Uterus (tissue), 3 donors: ENCODE measurements at regions not wholly inside any gene's neighbourhood (a gene's known extent, or its start where the extent isn't known, plus 50 kb on each side); places are given as distances from the start of the nearest gene placed in this dataset.

ENCODE experiments used
- DNase-seq, 2 donors: peaks; one replicate each; pipeline ENCODE4 v3.0.0-alpha.2; 2019 to 2020
- H3K27ac ChIP-seq, 2 donors: fragments of 200-600 bp; sonication (generic); 1 replicate in 1 of 2; 2 replicates in 1 of 2; pipeline ENCODE4 v1.5.1; 2016 to 2018
- H3K27me3 ChIP-seq, 2 donors: fragments of 200-600 bp; sonication (generic); one replicate each; pipeline ENCODE4 v1.5.1; 2018 to 2019; ENCODE audit warnings: control low read depth in 1 of 2
- H3K36me3 ChIP-seq, 2 donors: fragments of 200-600 bp; sonication (generic); one replicate each; pipeline ENCODE4 v1.5.1; 2019; ENCODE audit warnings: control low read depth in 1 of 2
- H3K4me1 ChIP-seq, 2 donors: fragments of 200-600 bp; sonication (generic); one replicate each; pipeline ENCODE4 v1.5.1; 2018 to 2019; ENCODE audit warnings: control low read depth in 1 of 2
- H3K4me3 ChIP-seq, 2 donors: fragments of 200-600 bp; sonication (generic); 1 replicate in 1 of 2; 2 replicates in 1 of 2; pipeline ENCODE4 v1.5.1; 2018 to 2019; ENCODE audit warnings: mild to moderate bottlenecking in 1 of 2
- H3K9me3 ChIP-seq, 2 donors: fragments of 200-600 bp; sonication (generic); one replicate each; pipeline ENCODE4 v1.5.1; 2019; ENCODE audit warnings: control low read depth in 1 of 2
- CTCF ChIP-seq, 4 experiments: fragments of 200-600 bp in 2 of 4; fragments of 450-650 bp in 2 of 4; sonication (generic) in 2 of 4; IDR thresholded peaks; one replicate each; pipeline ENCODE4 v1.5.1; 2016 to 2019; ENCODE audit warnings: antibody characterized with exemption in 4 of 4, mild to moderate bottlenecking in 2 of 4, moderate library complexity in 1 of 4
- POLR2A ChIP-seq, 2 donors: fragments of 450-650 bp; IDR thresholded peaks; one replicate each; pipeline ENCODE4 v1.6.1; 2016; ENCODE audit warnings: antibody characterized with exemption in 2 of 2, mild to moderate bottlenecking in 1 of 2, moderate library complexity in 1 of 2
- intact Hi-C: fragments of 100-400 bp; cut with DNase I; formaldehyde crosslinking; loops from one replicate; pipeline ENCODE4 v1.15.1; 2023; ENCODE audit warnings: low total_unique reads
- donor health status: DM: yes; HTN: yes; CAD: no.

GRCh38 chr4:132530861-132531260 lies 618.2 kb upstream of the PCDH10 start:
- H3K27me3 ChIP-seq = no peaks in the 10 kb centered on the region
- H3K4me1 ChIP-seq = no peaks in the 10 kb centered on the region
- no peaks in the 10 kb centered on the region for H3K36me3 ChIP-seq
- no peaks in the 10 kb centered on the region for H3K9me3 ChIP-seq
- no peak for TF ChIP-seq POLR2A (IDR thresholded peaks at IDR 0.05)
- TF ChIP-seq CTCF (IDR thresholded peaks at IDR 0.05) = no peak
- DNase-seq = no peak
- no peak overlapping the region for H3K4me3 ChIP-seq
- intact Hi-C loops = no loop called here
- no peak overlapping the region for H3K27ac ChIP-seq

- Histone ChIP-seq H3K27ac (no peak overlapping the region), H3K27me3 (no peaks in the 10 kb centered on the region), H3K4me1 (no peaks in the 10 kb centered on the region), H3K4me3 (no peak overlapping the region), H3K36me3 (no peaks in the 10 kb centered on the region), H3K9me3 (no peaks in the 10 kb centered on the region)
- no peak for DNase-seq
- no peak for TF ChIP-seq POLR2A (IDR thresholded peaks at IDR 0.05)
- TF ChIP-seq CTCF (IDR thresholded peaks at IDR 0.05) = no peak
- intact Hi-C loops = no loop called here
These were observed 608.8 kb upstream of the PCDH10 start for GRCh38 chr4:132540268-132540667.

- intact Hi-C loops = no loop called here
- Histone ChIP-seq H3K27ac (no peak overlapping the region), H3K4me1 (no peaks in the 10 kb centered on the region), H3K27me3 (no peaks in the 10 kb centered on the region), H3K4me3 (no peak overlapping the region), H3K9me3 (no peaks in the 10 kb centered on the region), H3K36me3 (no peaks in the 10 kb centered on the region)
- no peak for DNase-seq
- TF ChIP-seq POLR2A (IDR thresholded peaks at IDR 0.05) = no peak
- TF ChIP-seq CTCF (IDR thresholded peaks at IDR 0.05) = no peak
These were observed 608.3 kb upstream of the PCDH10 start for GRCh38 chr4:132540797-132541196.

GRCh38 chr4:132542228-132542627 lies 606.9 kb upstream of the PCDH10 start:
- no peaks in the 10 kb centered on the region for H3K4me1 ChIP-seq
- intact Hi-C loops = no loop called here
- no peak overlapping the region for H3K27ac ChIP-seq
- H3K27me3 ChIP-seq = no peaks in the 10 kb centered on the region
- TF ChIP-seq POLR2A (IDR thresholded peaks at IDR 0.05) (no peak), CTCF (IDR thresholded peaks at IDR 0.05) (no peak)
- no peak for DNase-seq
- H3K36me3 ChIP-seq = no peaks in the 10 kb centered on the region
- no peaks in the 10 kb centered on the region for H3K9me3 ChIP-seq
- no peak overlapping the region for H3K4me3 ChIP-seq

- H3K27ac ChIP-seq = no peak overlapping the region
- no peak overlapping the region for H3K4me3 ChIP-seq
- H3K36me3 ChIP-seq = no peaks in the 10 kb centered on the region
- no peaks in the 10 kb centered on the region for H3K27me3 ChIP-seq
- intact Hi-C loops = no loop called here
- H3K4me1 ChIP-seq = no peaks in the 10 kb centered on the region
- TF ChIP-seq CTCF (IDR thresholded peaks at IDR 0.05) = no peak
- TF ChIP-seq POLR2A (IDR thresholded peaks at IDR 0.05) = no peak
- DNase-seq = no peak
- H3K9me3 ChIP-seq = no peaks in the 10 kb centered on the region
These were observed 600.6 kb upstream of the PCDH10 start for GRCh38 chr4:132548463-132548862.
